Panc1 (cell line): ENCODE measurements at regions not wholly inside any gene's neighbourhood (a gene's known extent, or its start where the extent isn't known, plus 50 kb on each side); places are given as distances from the start of the nearest gene placed in this dataset.

Experiments
- ATAC-seq: fragments of 200-7000 bp; cut with Tn5 transposase; 2 replicates; pipeline ENCODE4 v1.9.1; 2020; ENCODE audit warnings: mild to moderate bottlenecking, moderate library complexity
- BruUV-seq: library from RNA; stranded (reverse); fragments of 400-500 nt; replicated peaks from 2 replicates; lab custom pipeline; 2021; lab: Mats Ljungman, UMichigan
- CTCF ChIA-PET: fragments of 300-600 bp; sonication (Branson Sonifier 250); formaldehyde crosslinking; loops from one replicate; lab custom pipeline; 2022; ENCODE audit warnings: antibody characterized with exemption; lab: Charles Lee
- POLR2A ChIA-PET: fragments of 300-600 bp; sonication (Branson Sonifier 250); formaldehyde crosslinking; loops from one replicate; lab custom pipeline; 2022; ENCODE audit warnings: antibody characterized with exemption; lab: Charles Lee
- DNase-seq: peaks from one replicate; pipeline ENCODE4 v3.0.0-alpha.2; 2010; ENCODE audit warnings: low read depth, low spot score
- H3K27ac ChIP-seq: 2 replicates; pipeline ENCODE4 v1.5.1; 2011; ENCODE audit warnings: mild to moderate bottlenecking, low read length, inconsistent platforms
- H3K27me3 ChIP-seq: fragments of 200-500 bp; sonication (Bioruptor generic); 2 replicates; pipeline ENCODE4 v1.6.0; 2014; ENCODE audit warnings: low read length, inconsistent platforms; ENCODE audit not compliant: control insufficient read depth, insufficient read depth
- H3K36me3 ChIP-seq: fragments of 200-500 bp; sonication (Bioruptor generic); 2 replicates; pipeline ENCODE4 v1.5.1; 2014; ENCODE audit warnings: inconsistent platforms, mild to moderate bottlenecking, low read length, moderate library complexity; ENCODE audit not compliant: control insufficient read depth, insufficient read depth
- H3K4me1 ChIP-seq: 2 replicates; pipeline ENCODE4 v1.5.1; 2011; ENCODE audit warnings: inconsistent platforms, mild to moderate bottlenecking, low read length, moderate library complexity; ENCODE audit not compliant: control insufficient read depth, insufficient read depth
- H3K4me3 ChIP-seq, 2 experiments: 2 replicates each; pipeline ENCODE4 v1.5.1; 2011 to 2012; ENCODE audit warnings: low read depth in 2 of 2, low read length in 2 of 2, mild to moderate bottlenecking in 2 of 2, inconsistent platforms in 1 of 2, moderate library complexity in 1 of 2
- H3K9me3 ChIP-seq: fragments of 200-500 bp; sonication (Bioruptor generic); 2 replicates; pipeline ENCODE4 v1.5.1; 2014; ENCODE audit warnings: low read depth, mild to moderate bottlenecking, inconsistent platforms, low read length, moderate library complexity; ENCODE audit not compliant: control insufficient read depth, insufficient read depth
- POLR2AphosphoS5 ChIP-seq: IDR thresholded peaks from 2 replicates; pipeline ENCODE4 v1.6.1; 2012; ENCODE audit warnings: mild to moderate bottlenecking, low read depth, low read length, moderate library complexity
- SIN3A ChIP-seq: IDR thresholded peaks from 2 replicates; pipeline ENCODE4 v1.6.1; 2012; ENCODE audit warnings: low read depth, mild to moderate bottlenecking, low read length, moderate library complexity, borderline replicate concordance; ENCODE audit not compliant: insufficient read depth
- TCF7L2 ChIP-seq: IDR thresholded peaks from 2 replicates; pipeline ENCODE4 v1.6.1; 2011; ENCODE audit warnings: mild to moderate bottlenecking, low read depth, low read length, inconsistent platforms
- in situ Hi-C: cut with HindIII; loops from 2 replicates; pipeline ENCODE4 v1.10.0; 2016; ENCODE audit warnings: low sequenced_read_pairs, low pct_unique_long_range_greater_than_20kb
- intact Hi-C: fragments of 100-400 bp; cut with micrococcal nuclease; formaldehyde crosslinking; loops from one replicate; pipeline ENCODE4 v1.10.0; 2022; ENCODE audit not compliant: unreplicated experiment
- TF ChIP-seq, protein P1 (sequence below): fragments of 450-650 bp; IDR thresholded peaks from 2 replicates; pipeline ENCODE4 v1.5.1; 2017; ENCODE audit warnings: mild to moderate bottlenecking
- TF ChIP-seq, protein P2 (sequence below), 2 experiments: IDR thresholded peaks; 2 replicates each; pipeline ENCODE4 v1.6.1; 2011 to 2012; ENCODE audit warnings: low read depth in 2 of 2, control low read depth in 1 of 2, low read length in 1 of 2, mild to moderate bottlenecking in 1 of 2, moderate library complexity in 1 of 2; ENCODE audit not compliant: insufficient read depth in 1 of 2

DNA sequence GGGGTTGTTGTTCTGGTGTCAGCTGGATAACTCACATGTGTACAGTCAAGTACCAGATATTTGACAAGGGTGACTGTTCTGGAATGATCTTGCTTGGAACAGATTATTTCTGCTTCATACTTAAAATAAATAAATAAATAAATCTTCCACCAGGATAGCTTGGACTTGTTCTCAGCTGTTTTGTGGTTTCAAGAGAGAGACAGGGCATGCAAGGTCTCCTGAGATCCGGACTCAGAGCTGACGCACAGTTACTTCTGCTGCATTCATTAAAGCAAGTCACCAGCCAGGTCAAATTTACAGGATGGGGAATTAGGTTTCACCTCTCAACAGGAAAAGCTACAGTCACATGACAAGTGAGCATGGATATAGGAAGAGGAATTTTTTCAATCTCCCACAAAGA lies 285.0 kb upstream of the SPTLC3 start:
- no TSS peak for BruUV-seq
- no peaks in the 10 kb centered on the region for H3K36me3 ChIP-seq
- ATAC-seq (no peak), DNase-seq (no peak)
- POLR2A ChIA-PET = no interaction called here
- no peaks in the 10 kb centered on the region for H3K27me3 ChIP-seq
- intact Hi-C loops = no loop called here
- in situ Hi-C loops = no loop called here
- H3K27ac ChIP-seq = no peak overlapping the region
- H3K4me1 ChIP-seq = no peaks in the 10 kb centered on the region
- no peak overlapping the region for H3K4me3 ChIP-seq
- CTCF ChIA-PET = no interaction called here
- H3K9me3 ChIP-seq = no peaks in the 10 kb centered on the region
- TF ChIP-seq TCF7L2 (no peak), POLR2AphosphoS5 (no peak), SIN3A (no peak)
- TF ChIP-seq, protein P1, sequence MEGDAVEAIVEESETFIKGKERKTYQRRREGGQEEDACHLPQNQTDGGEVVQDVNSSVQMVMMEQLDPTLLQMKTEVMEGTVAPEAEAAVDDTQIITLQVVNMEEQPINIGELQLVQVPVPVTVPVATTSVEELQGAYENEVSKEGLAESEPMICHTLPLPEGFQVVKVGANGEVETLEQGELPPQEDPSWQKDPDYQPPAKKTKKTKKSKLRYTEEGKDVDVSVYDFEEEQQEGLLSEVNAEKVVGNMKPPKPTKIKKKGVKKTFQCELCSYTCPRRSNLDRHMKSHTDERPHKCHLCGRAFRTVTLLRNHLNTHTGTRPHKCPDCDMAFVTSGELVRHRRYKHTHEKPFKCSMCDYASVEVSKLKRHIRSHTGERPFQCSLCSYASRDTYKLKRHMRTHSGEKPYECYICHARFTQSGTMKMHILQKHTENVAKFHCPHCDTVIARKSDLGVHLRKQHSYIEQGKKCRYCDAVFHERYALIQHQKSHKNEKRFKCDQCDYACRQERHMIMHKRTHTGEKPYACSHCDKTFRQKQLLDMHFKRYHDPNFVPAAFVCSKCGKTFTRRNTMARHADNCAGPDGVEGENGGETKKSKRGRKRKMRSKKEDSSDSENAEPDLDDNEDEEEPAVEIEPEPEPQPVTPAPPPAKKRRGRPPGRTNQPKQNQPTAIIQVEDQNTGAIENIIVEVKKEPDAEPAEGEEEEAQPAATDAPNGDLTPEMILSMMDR = no peak
- TF ChIP-seq, protein P2, sequence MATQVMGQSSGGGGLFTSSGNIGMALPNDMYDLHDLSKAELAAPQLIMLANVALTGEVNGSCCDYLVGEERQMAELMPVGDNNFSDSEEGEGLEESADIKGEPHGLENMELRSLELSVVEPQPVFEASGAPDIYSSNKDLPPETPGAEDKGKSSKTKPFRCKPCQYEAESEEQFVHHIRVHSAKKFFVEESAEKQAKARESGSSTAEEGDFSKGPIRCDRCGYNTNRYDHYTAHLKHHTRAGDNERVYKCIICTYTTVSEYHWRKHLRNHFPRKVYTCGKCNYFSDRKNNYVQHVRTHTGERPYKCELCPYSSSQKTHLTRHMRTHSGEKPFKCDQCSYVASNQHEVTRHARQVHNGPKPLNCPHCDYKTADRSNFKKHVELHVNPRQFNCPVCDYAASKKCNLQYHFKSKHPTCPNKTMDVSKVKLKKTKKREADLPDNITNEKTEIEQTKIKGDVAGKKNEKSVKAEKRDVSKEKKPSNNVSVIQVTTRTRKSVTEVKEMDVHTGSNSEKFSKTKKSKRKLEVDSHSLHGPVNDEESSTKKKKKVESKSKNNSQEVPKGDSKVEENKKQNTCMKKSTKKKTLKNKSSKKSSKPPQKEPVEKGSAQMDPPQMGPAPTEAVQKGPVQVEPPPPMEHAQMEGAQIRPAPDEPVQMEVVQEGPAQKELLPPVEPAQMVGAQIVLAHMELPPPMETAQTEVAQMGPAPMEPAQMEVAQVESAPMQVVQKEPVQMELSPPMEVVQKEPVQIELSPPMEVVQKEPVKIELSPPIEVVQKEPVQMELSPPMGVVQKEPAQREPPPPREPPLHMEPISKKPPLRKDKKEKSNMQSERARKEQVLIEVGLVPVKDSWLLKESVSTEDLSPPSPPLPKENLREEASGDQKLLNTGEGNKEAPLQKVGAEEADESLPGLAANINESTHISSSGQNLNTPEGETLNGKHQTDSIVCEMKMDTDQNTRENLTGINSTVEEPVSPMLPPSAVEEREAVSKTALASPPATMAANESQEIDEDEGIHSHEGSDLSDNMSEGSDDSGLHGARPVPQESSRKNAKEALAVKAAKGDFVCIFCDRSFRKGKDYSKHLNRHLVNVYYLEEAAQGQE (IDR thresholded peaks at IDR 0.05; ENCODE audit: insufficient read depth in 1 of 2, low read depth in 2 of 2, low read length in 1 of 2) = no peak

DNA sequence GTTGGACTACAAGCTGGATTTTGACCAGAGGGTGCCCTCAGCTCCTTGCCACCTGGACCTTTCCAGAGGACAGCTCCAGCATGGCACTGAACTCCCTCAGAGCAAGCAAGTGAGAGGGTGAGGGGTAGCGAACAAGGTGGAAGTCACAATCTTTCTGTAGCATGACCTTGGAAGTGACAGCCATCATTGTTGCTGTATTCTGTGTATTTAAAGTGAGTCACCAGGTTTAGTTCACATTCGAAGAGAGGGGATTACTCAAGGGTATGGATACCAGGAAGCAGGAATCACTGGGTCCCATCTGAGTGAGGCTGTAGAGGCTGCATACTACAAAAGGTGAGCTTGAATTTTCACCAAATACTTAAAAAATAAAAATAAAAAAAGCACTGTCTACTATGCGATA lies 280.0 kb upstream of the SPTLC3 start:
- TF ChIP-seq POLR2AphosphoS5 (no peak), SIN3A (no peak)
- Histone ChIP-seq H3K36me3 (no peaks in the 10 kb centered on the region), H3K27ac (no peak overlapping the region), H3K27me3 (no peaks in the 10 kb centered on the region), H3K9me3 (no peaks in the 10 kb centered on the region), H3K4me3 (no peak overlapping the region), H3K4me1 (no peaks in the 10 kb centered on the region)
- DNase-seq = no peak
- ChIA-PET CTCF (no interaction called here), POLR2A (no interaction called here)
- intact Hi-C loops = no loop called here
- in situ Hi-C loops = no loop called here
- BruUV-seq = no TSS peak
- ATAC-seq = no peak

DNA sequence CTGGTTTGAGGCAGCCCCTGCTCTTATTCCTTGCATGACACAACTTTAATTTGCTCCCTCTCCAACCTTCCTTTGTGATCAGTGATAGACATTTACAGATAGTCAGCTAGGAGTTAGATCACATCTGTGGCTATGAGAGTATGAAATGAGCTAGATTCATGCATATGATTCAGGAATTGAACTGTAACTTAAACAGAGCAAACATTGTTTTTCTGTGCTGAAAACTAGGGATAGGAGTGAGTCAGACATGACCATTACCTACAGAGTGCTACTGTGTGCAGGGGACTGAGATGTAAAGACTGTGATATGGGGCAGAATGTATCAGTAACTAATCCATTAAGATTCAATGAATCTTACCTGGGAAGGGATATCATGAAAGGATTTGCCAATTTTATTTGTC lies 279.4 kb upstream of the SPTLC3 start:
- no peak for DNase-seq
- TF ChIP-seq POLR2AphosphoS5 (no peak), TCF7L2 (no peak), SIN3A (no peak)
- TF ChIP-seq, protein P2 (IDR thresholded peaks at IDR 0.05; ENCODE audit: insufficient read depth in 1 of 2, low read depth in 2 of 2, low read length in 1 of 2) = no peak
- TF ChIP-seq, protein P1 = no peak
- Histone ChIP-seq H3K36me3 (no peaks in the 10 kb centered on the region), H3K9me3 (no peaks in the 10 kb centered on the region), H3K4me3 (no peak overlapping the region), H3K27ac (no peak overlapping the region), H3K27me3 (no peaks in the 10 kb centered on the region), H3K4me1 (no peaks in the 10 kb centered on the region)
- ChIA-PET POLR2A (no interaction called here), CTCF (no interaction called here)
- no peak for ATAC-seq
- in situ Hi-C loops = no loop called here
- intact Hi-C loops = no loop called here
- no TSS peak for BruUV-seq
